Right hindlimb (tissue), 1 donor: ENCODE measurements at regions not wholly inside any gene's neighbourhood (a gene's known extent, or its start where the extent isn't known, plus 50 kb on each side); places are given as distances from the start of the nearest gene placed in this dataset.
"Not testable (repeated sequence)": the region's sequence is repeated elsewhere in the genome, so short reads cannot be mapped to it uniquely, and the experiment has no call there.

Experiments used
- DNase-seq: peaks from one replicate; pipeline ENCODE4 v3.0.0-alpha.2; 2018

DNA sequence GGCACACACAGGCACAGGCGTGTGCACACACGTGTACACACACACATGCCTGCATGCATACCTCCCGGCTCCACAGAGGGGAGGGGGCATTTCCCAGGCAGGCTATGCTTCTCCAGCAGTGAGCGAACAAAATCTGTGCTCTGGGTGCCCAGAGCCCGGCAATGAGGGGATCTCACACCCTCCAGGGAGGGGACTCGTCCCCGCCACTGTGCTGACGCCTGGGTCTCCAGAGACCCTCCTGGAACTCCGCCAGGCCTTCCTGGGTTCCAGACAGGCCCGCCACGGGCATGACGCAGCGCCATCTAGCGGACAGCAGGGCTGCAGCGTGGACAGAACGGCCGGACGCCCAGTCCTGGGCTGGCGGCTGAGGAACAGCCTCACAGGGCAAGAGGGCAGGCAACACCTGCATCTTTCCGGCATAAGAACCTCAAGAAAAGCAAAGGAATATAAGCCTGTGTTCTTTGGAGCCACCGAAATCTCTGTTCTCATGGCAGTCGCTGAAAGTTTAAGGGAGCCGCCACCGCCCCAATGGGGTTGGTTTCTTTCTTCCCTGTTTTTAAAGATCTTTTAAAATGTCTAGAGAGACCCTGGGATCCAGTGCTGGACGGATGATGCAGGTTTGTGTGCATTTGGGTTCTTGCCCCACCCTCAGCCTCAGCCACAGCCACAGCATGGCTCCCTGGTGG is 135.6 kb upstream of the PPP1R26 start:
- peak; percentile 54 for DNase-seq

DNA sequence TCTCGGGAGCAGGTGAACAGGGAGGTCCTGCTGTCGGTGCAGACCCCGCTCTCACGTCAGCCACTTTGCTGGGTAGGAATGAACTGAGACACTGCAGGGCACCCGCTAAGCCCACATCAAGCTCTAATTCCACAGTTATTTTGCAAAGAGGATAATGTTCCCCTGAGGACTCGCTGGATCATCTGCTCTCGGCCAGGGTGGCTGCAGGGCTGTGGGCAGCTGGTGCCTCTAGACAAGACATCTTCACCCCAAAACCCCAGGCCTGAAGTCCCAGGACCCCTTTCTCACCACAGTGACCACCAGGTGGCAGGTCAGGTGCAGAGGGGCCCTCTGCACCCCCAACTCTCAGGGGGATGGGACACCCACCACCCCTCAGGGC is 135.1 kb upstream of the PPP1R26 start:
- DNase-seq, result no peak

DNA sequence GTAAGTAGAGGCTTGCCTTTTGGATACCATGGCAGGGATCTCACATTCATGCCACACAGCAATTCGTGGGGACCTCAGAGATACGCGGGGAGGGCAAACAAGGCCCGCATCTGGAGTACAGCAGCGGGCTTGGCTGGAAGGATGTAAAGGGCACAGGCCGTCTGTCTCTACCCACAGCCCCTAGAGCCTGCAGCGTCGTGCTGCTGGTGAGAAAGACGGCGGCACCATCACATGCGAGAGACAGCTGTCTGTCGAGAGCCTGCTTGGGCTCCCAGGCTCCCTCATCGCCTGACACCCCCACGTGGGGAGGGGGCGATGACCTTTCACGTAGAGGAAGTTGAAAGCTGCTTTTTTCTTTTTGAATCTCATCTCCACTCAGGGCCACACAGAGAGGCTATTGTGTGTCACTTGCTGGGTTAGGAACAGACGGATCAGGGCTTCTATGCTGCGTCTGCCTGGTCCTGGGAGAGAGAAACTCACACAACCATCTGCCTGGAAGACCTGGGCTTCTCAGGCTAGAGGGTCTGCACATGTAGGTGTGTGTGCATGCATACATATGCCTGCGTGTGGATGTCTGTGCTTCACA is 134.6 kb upstream of the PPP1R26 start:
- DNase-seq, result no peak

DNA sequence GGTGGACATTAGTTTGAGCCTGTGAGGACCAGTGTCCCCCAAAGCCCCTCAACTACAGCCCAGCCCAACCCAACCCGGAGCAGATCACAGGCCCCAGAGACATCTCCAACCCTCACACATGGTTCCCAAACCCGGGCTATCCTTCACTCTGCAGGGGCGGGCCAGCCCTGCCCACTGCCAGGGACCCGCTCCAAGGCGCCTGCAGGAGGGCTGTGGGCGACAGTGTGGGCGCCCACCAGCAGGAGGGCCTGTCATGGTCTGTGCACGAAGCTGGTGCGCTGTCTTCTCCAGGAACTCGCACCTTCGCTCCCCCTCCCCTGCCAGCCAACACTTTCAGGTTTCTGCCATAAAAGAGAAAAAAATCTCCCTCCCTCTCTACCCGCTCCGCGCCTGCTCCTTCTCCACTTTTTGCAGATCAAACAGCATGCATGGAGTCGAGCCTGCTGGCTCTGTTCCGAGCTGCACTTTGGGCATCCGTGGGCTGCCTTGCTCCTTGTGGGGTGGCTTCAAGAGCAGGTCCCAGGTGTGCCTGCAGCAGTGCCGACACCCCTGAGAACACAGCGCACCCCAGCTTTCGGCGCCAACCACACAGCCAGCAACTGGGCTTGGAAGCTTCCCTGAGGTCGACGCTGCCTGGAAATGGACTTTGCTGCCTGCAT is 133.7 kb upstream of the PPP1R26 start:
- DNase-seq, result peak; percentile 7

DNA sequence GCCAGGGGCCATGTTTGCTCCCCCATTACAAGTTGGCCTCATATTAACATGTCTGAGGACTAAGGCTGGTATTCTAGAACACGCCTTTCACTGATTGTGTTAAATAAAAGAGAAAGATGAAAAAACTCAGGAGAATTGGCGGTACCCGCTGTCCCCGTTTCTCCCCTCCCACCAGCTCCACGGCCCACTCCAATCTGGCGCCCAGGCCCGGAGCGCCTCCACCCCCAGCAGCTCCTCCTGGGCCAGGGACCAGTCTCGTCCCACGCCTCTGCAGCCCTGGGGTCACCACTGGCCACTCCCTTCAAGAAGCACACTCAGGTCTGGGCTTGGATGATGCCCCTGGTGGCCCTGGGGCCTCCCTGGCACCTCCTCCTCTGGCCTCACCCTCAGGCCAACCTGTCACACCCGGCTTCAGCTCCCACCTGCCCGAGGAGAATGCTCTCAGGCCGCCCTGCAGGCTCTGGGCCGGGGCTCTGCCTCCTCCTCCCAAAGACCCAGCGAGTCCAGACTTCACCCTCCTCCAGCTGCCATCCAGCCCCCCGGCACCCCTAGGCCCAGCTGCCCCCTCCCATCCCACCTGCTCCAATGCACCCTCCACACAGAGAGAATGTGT is 133.0 kb upstream of the PPP1R26 start:
- peak; percentile 12 for DNase-seq

DNA sequence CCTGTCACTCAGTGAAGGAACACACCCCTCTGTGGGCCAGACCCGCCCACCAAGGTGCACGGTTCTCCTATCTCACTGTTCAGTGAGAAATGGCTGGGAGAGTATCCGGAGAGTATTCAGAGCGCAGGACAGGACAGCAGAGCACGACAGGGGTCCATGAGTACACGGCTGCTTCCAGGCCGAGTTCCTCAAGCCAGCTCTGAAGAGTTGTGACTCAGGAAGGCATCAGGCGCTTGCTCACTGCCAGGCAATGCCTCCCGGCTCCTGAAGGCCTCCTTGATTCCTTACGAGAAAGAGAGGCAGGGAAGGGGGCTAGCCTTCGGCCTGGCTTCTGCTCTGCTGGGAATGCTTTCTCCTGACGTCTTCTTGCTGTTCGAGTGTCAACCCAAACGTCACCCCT is 132.1 kb upstream of the PPP1R26 start:
- DNase-seq, result no peak

DNA sequence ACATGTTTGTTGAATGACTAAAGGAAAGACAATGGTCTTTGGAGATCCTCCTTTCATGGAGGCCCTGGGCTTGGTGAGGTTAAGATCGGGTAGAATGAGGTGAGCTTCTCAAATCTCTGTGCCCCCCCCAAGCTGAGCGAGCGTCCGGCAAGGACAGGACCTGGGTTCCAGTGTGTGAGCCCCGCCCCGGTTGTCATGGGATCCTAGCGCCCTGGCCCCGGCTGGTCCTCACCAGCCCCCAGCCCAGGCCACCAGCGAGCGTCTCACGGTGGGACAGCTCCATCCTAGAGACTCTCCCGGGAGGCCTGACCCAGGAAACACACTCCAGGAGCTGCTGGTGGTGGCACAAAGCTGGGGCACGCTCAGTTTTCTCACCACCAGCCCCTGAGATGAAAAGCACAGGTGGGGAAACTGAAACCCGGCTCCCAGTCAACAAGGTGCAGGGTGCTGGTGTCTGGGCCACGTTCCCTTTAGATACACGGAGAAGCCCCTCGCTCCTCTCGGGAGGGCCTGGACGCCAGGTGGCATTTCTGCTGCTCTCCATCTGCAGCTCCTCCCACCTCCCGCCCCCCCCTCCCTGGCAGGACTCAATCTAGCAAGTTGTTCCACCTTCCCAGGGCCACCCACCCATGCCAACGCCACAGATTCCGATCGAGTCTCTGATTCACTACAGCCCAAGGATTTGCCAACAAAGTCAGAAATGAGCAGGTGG is 131.3 kb upstream of the PPP1R26 start:
- DNase-seq, result no peak

DNA sequence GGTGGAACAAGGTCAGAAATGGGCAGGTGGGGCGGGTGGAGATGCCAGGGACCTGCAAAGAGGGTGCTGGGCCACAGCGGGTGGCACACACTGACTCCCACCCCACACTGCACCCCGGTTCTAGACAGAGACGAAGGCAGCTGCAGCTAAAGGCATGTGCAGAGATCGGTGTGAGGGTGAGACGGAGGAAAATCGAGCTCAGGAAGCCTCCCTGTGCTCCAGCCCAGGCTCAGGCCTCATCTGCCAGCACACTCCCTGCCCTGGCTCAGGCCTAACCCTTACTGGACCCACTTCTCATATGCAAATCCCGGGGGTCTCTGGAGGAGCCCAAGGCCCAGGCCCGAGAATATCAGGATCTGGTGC is 130.8 kb upstream of the PPP1R26 start:
- DNase-seq, result no peak

DNA sequence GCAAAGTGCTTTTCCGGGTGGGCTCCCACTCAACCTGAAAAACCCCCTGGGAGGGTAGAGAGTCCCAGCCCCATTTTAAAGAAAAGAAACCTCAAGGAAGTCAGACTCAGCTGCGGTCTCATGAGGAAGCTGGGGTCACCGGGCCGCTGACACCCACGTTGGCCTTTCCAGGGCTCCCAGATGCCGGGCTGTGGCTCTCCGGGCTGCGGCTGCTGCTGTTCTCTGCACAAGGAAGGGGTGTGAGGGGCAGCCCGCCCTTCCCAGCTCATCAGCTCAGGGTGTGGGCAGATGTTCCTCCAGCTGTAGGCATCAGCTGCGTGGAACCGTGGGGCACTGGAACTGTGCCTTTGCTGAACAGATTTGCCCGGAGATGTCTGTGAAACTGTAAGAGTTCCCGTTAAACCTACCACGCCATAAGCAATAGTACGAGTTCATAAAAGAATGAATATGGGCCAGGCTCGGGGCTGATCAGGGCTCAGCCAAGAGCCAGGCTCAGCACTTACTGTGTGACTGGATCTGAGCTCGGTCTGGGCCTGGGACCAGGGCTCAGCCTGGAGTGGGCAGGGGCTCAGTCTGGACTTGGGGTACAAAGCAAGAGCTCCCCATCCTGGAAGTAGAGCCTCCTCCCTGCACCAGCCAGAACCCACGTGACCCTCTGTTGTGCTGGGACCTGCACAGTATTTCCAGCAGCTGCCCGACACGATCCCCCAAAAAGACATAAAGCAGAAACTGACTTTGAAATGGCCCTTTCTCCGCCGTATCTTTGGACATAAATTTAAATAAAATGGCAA is 130.2 kb upstream of the PPP1R26 start:
- DNase-seq, result no peak

DNA sequence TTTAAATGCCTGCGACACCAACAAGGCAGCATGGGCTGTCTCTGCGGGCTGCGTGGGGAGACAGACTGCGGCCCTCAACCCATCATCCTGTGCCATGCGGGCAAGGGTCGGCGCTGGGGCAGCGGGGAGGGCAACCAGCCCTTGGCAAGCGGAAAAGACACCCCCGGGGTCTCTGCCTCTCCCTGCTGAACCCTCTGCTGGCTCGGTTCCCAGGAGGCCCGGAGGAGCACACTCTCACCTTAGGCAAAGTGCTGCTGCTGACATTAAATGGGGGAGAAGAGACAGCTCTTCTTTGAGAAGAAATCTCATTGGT is 129.6 kb upstream of the PPP1R26 start:
- DNase-seq, result no peak

DNA sequence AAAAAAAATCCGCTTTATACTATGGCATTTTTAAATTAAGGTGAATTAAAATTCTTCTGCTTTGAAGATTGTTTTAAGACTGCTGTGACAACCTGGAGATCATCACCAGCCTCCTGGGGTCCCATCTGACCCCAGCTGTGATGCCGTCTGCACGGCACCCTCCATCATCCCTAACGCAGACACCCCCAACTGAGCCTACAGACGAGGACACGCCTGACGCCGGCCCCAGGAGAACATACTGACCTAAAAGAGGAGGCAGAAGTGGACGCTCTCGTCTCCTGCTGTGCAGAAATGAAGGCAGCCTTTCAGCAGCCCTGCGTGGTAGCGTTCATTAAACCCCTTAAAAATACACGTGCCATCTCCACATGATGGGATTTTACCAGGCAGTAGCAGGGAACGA is 125.6 kb upstream of the PPP1R26 start:
- no peak for DNase-seq

DNA sequence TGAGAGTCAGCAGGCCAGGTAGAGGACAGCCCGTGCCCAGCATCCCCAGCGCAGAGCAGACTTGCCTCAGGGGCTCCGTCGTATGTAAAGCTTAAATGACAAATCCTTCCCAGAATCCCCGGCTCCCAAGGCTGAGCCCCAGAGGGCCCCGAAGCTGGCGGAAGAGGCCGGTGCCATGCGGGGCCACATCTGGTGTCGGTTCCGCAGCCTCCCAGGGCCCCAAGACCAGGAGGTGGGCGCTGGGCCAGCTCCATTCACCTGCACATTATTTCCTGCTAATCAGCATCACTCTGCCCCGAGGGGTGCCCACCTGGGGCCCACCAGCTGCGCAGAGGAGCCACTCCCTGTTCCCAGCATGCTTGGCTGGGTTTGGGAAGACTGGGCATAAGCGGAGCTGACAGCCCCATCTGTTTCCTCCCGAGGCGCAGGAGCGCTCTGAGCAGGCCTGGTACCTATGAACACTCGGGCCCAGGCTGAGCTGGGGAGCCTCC is 124.0 kb upstream of the PPP1R26 start:
- no peak for DNase-seq

DNA sequence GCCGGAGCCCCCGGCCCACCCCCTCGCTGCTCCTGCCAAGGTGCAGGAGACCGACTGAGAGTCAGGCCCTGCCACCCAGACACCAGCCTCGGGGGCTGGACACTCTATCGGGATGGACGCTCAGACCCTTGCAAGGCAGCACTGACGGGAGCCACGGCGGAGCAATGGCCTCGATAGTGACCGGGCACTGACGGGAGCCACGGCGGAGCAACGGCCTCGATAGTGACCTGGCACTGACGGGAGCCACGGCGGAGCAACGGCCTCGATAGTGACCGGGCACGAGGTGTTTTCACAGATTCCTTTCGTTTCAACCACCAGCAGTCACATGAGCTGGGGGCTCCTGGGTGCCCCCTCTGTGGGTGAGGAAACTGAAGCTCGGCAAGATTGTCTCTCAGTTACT is 123.6 kb upstream of the PPP1R26 start:
- no peak for DNase-seq

DNA sequence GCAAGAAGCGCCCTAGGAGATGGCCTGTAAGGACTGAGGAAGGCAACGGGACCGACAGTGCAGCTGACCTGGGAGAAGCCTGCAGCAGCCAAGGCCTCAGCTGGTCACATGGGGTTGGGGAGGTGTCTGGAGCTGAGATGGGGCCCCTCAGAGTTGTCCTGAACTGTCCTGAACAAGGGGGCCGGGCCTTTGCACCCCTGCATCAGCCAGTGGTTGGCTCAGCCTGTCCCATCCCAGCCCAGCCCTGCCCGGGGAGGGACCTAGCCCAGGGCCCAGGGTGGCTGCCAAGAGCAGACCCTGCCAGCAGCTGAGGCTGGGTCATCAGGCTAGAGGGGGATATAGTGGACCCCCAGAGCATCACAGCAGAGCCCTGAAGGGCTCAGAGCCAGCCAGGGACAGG is 122.8 kb upstream of the PPP1R26 start:
- no peak for DNase-seq

DNA sequence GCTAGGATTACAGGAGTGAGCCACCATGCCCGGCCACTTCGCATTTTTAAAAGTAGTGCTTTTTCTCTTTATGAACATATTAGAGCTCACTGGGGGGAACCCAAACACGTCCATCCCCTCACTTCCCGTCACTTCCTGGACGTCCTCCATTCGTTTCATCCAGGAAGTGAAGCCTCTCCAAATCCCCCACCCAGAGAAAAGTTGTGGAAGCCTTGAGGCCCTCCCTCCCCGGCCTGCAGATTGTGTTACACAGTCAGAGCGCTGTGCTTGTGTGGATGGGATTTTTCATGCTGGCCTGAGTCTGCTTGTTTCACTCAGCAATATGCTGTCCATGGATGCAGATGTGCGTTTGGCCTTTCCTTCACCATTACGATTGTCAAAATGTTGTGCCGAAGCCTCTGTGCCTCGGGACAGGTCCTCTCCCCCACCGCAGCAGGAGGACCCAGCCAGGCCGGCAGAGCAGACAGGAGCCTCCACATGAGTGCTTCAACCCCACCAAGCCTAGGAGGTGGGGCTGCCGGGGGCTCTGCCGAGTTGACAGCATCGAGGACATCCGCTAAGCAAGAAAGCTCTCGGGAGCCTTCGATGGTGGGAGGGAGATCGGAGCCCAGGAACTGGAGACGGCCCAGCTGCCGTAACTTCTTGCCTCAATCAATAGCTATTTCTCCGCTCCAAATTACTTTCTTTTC is 121.6 kb upstream of the PPP1R26 start:
- DNase-seq, result peak; percentile 73

DNA sequence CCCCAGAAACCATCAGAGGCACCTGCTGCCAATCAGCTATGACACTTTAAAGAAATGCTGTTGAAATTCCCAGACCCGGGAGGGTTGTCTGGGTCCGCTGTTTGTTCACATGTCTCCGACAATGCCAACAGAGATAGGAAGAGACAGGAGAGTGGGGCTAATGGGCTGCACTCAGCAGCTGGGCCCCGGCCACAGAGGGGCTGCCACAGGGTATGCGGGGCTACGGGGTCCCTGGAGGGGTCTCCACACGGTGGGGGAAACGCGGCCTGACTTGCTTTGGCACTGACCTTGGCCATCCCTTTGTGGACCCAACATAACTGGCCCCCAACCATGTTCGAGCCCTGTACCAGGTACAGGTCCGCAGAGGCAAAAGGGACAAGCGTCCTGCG is 121.0 kb upstream of the PPP1R26 start:
- no peak for DNase-seq

DNA sequence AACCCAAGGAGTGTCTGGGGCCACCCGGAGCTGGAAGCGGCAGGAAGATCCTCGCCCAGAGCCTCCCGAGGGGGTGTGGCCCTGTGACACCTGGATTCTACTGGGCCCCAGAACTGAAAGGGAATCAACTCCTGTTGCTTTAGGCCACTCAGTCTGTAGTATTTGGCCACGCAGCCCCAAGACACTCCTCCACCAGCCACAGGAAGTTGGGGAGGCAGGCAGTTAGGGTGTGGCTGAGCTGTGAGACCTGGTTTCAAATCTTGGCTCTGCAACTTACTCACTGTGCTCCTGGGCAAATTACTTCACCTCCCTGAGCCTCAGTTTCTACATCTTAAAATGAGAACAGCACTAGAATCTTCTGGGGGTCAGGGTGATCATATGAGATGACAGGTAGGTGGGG is 119.8 kb upstream of the PPP1R26 start:
- no peak for DNase-seq

DNA sequence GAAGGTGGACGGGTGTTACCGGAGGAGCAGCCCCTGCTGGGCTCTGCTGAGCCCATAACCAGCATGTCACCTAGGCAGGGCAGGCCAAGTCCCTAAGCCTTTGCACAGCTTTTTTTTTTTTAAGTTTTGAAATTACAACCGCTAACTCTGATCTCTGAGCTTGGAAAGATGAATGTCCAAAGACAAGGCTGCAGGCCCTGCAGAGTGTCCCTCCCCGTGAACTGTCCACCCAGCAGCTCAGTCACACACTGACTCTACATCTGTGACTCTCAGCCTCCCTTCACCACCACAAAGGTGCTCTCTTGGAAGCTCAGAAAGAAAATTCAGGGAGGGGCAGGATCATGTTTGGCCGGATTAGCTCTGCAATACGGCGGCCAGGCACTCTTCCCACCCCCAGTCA is 119.0 kb upstream of the PPP1R26 start:
- DNase-seq, result no peak

DNA sequence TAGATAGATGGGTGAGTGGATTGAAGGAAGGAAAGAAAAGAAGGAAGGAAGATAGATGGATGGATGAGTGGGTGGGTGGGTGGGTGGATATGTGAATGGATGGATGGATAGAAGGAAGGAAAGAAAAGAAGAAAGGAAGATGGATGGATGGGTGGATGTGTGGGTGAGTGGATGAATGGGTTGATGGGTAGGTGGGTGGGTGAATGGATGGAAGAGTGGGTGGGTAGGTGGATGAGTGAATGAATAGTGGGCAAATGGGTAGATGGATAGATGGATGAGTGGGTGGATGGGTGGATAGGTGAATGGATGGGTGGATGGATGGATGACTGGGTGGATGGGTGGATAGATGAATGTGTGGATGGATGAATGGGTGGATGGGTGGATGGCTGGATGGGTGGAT is 117.9 kb upstream of the PPP1R26 start:
- DNase-seq, result not testable (repeated sequence)

DNA sequence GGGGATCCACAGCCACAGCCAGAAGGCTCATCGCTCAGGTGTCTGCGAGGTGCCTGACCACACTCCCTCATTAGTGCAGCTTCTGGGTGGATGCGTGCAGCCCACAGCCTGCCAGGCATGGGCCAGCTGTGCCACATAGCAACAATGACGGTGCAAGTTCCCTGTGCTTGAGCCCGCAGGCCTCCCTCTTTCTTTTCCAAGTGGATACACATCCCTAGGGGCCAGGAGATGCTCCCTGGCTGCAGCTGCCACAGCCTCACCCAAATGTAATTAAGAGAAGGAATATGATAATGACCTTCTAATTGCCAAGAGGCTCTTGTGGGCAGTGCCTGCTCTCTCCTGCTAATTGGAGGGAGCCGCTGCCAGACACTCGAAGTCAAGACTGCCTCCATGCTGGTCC is 116.0 kb upstream of the PPP1R26 start:
- no peak for DNase-seq

DNA sequence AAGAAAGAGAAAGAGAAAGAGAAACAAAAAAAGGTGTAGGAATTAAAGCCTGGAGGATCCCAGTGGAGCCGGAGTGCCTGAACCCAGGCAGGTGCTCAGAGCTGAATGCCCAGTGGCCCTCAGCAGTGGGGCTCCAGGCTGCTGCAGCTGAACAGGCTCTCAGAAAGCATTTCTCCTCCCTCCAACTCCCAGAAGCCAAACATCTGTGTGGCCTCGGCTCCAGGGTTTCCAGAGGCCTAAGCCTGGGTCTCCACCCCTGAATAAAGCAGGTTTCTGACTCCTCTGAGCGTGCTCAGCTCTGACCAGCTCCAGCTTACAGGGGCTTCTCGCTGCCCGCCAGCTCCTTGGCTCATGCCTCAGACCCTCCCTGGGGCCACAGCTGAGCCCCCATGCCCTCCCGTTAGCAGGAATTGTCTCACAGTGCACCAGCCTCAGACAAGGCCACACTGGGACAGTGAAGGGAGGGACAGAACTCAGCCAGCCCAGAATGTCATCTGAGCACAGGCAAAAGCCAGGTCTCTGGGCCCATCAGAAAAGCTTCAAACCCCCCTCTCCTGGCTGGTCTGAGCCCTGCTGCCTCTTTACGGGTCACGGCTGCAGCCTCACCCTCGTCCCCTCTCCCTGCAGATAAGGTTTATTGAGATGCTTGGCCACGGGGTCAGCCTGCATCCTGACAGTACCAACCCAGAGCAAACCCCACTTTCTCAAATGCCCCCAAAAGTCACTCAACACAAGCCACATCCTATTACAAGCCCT is 114.4 kb upstream of the PPP1R26 start:
- DNase-seq, result peak; percentile 65
